ENCODE measurements at regions not wholly inside any gene's neighbourhood (a gene's known extent, or its start where the extent isn't known, plus 50 kb on each side); places are given as distances from the start of the nearest gene placed in this dataset.

- POLR2A ChIA-PET, result no interaction called here
- no peak overlapping the region for H3K4me3 Mint-ChIP-seq
- no peaks in the 10 kb centered on the region for H3K36me3 Mint-ChIP-seq
- H3K4me1 Mint-ChIP-seq, result 0 out of 2 replicates have a peak, but pooled peaks cover 6% of the 10 kb centered on the region
- CTCF ChIA-PET, result no interaction called here
- ATAC-seq (no peak), DNase-seq (ENCODE audit: low spot score) (no peak)
- H3K27me3 Mint-ChIP-seq (ENCODE audit: low read depth), result no peaks in the 10 kb centered on the region; the same call in 1 of the 2 replicates
- no peak overlapping the region for H3K27ac Mint-ChIP-seq
- TF ChIP-seq, protein P1, sequence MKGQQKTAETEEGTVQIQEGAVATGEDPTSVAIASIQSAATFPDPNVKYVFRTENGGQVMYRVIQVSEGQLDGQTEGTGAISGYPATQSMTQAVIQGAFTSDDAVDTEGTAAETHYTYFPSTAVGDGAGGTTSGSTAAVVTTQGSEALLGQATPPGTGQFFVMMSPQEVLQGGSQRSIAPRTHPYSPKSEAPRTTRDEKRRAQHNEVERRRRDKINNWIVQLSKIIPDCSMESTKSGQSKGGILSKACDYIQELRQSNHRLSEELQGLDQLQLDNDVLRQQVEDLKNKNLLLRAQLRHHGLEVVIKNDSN (CRISPR knock-in tag; IDR thresholded peaks at IDR 0.05), result no peak
- TF ChIP-seq ZBTB21 (CRISPR knock-in tag; IDR thresholded peaks at IDR 0.05; ENCODE audit: borderline replicate concordance), result no peak
- no peak for TF ChIP-seq ZNF317 (CRISPR knock-in tag; IDR thresholded peaks at IDR 0.05; ENCODE audit: borderline replicate concordance, low read depth)
- no peak for TF ChIP-seq FOXP1 (CRISPR knock-in tag; IDR thresholded peaks at IDR 0.05; ENCODE audit: borderline replicate concordance)
- TF ChIP-seq NFYB (CRISPR knock-in tag; conservative IDR thresholded peaks at IDR 0.05; ENCODE audit: low read depth), result no peak
- TF ChIP-seq PRRX2 (CRISPR knock-in tag; IDR thresholded peaks at IDR 0.05), result no peak
- no peaks in the 10 kb centered on the region for H3K9me3 Mint-ChIP-seq
Measured at GRCh38 chr14:94844593-94845152, 74.8 kb upstream of the GSC start.

DNA sequence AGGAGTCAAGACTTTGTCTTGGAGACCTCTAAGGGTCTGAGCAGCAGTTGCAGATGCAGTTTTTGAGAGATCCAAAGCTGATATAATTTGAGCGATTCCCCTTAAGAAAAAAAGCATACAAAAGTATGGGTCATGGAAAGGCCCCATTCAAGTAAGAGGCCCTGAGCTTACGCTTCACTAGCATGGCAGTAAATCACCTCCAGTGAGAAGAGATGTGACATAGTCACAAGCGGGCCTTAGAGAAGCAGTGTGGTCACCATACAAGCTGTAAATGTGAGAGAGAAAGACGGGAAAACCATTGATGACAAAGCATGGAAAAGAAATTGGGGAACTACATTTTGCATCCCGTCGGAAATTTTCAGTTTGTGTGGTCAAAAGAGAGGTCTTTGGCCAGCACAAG lies 70.6 kb upstream of the GSC start:
- ATAC-seq (no peak), DNase-seq (ENCODE audit: low spot score) (no peak)
- no peak overlapping the region for H3K27ac Mint-ChIP-seq
- H3K4me1 Mint-ChIP-seq, result no peaks in the 10 kb centered on the region
- H3K9me3 Mint-ChIP-seq, result peaks cover 10% of the 10 kb centered on the region
- ChIA-PET POLR2A (no interaction called here), CTCF (interaction anchor here (1.3 kb wide), 1 partner anchor 24 kb away, joined by 3 read pairs; no protein-coding TSS in a partner anchor)
- TF ChIP-seq TP53 (CRISPR knock-in tag; IDR thresholded peaks at IDR 0.05) (no peak), ZNF532 (CRISPR knock-in tag; IDR thresholded peaks at IDR 0.05; ENCODE audit: borderline replicate concordance) (no peak), FOXP4 (CRISPR knock-in tag; IDR thresholded peaks at IDR 0.05) (no peak), ETV6 (CRISPR knock-in tag; IDR thresholded peaks at IDR 0.05) (no peak), CBFB (CRISPR knock-in tag; IDR thresholded peaks at IDR 0.05; ENCODE audit: low read depth) (no peak), IRF2 (CRISPR knock-in tag; IDR thresholded peaks at IDR 0.05; ENCODE audit: borderline replicate concordance, low read depth) (no peak), ZNF423 (CRISPR knock-in tag; IDR thresholded peaks at IDR 0.05) (no peak), NR3C1 (CRISPR knock-in tag; conservative IDR thresholded peaks at IDR 0.05; ENCODE audit: low read depth) (no peak), STAT6 (CRISPR knock-in tag; conservative IDR thresholded peaks at IDR 0.05; ENCODE audit: low read depth) (no peak), NR2C2 (CRISPR knock-in tag; IDR thresholded peaks at IDR 0.05) (no peak), RORB (CRISPR knock-in tag; IDR thresholded peaks at IDR 0.05) (no peak), ZNF396 (CRISPR knock-in tag; IDR thresholded peaks at IDR 0.05; ENCODE audit: borderline replicate concordance) (no peak), ZNF219 (CRISPR knock-in tag; IDR thresholded peaks at IDR 0.05; ENCODE audit: borderline replicate concordance) (no peak)
- TF ChIP-seq, protein P2, sequence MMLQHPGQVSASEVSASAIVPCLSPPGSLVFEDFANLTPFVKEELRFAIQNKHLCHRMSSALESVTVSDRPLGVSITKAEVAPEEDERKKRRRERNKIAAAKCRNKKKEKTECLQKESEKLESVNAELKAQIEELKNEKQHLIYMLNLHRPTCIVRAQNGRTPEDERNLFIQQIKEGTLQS (CRISPR knock-in tag; conservative IDR thresholded peaks at IDR 0.05), result no peak
- H3K36me3 Mint-ChIP-seq, result no peaks in the 10 kb centered on the region; the same call in 1 of the 2 replicates
- no peaks in the 10 kb centered on the region for H3K27me3 Mint-ChIP-seq (ENCODE audit: low read depth)
- no peak overlapping the region for H3K4me3 Mint-ChIP-seq

Data from WTC11 (cell line).